NCI-H226 (cell line): ENCODE measurements at regions not wholly inside any gene's neighbourhood (a gene's known extent, or its start where the extent isn't known, plus 50 kb on each side); places are given as distances from the start of the nearest gene placed in this dataset.
A peak's percentile ranks its signal among the peaks of the same experiment; 100 is the strongest.
"Not testable (repeated sequence)": the region's sequence is repeated elsewhere in the genome, so short reads cannot be mapped to it uniquely, and the experiment has no call there.

Source experiments
- DNase-seq: peaks from one replicate; pipeline ENCODE4 v3.0.0-alpha.2; 2015

- no peak for DNase-seq
These were observed 145.5 kb downstream of the CYP26B1 start for GRCh38 chr2:72001937-72002690.

- no peak for DNase-seq
These were observed 147.6 kb downstream of the CYP26B1 start for GRCh38 chr2:72000110-72000509.

- DNase-seq: no peak
These were observed 148.1 kb downstream of the CYP26B1 start for GRCh38 chr2:71999580-71999979.

GRCh38 chr2:71997843-71998242 is 149.8 kb downstream of the CYP26B1 start:
- no peak for DNase-seq

GRCh38 chr2:71995067-71995665 is 152.5 kb downstream of the CYP26B1 start:
- peak; percentile 33 for DNase-seq

GRCh38 chr2:71992036-71992435 is 155.6 kb downstream of the CYP26B1 start:
- peak; percentile 66 for DNase-seq

GRCh38 chr2:71991397-71991796 is 156.3 kb downstream of the CYP26B1 start:
- DNase-seq: no peak

GRCh38 chr2:71990826-71991225 is 156.8 kb downstream of the CYP26B1 start:
- no peak for DNase-seq

- no peak for DNase-seq
These were observed 157.5 kb downstream of the CYP26B1 start for GRCh38 chr2:71990122-71990521.

- DNase-seq: no peak
These were observed 158.0 kb downstream of the CYP26B1 start for GRCh38 chr2:71989671-71990070.

- no peak for DNase-seq
These were observed 159.5 kb downstream of the CYP26B1 start for GRCh38 chr2:71988170-71988569.

- DNase-seq: no peak
These were observed 171.0 kb downstream of the CYP26B1 start for GRCh38 chr2:71976685-71977084.

- DNase-seq: peak; percentile 54
These were observed 172.8 kb downstream of the CYP26B1 start for GRCh38 chr2:71974846-71975245.

GRCh38 chr2:71971493-71971892 is 176.2 kb downstream of the CYP26B1 start:
- no peak for DNase-seq

GRCh38 chr2:71965530-71965929 is 182.1 kb downstream of the CYP26B1 start:
- no peak for DNase-seq

GRCh38 chr2:71962911-71963694 is 184.6 kb downstream of the CYP26B1 start:
- peak; percentile 60 for DNase-seq

- DNase-seq: no peak
These were observed 185.3 kb downstream of the CYP26B1 start for GRCh38 chr2:71962350-71962749.

GRCh38 chr2:71961289-71962027 is 186.2 kb downstream of the CYP26B1 start:
- DNase-seq: no peak

- DNase-seq: no peak
These were observed 188.2 kb downstream of the CYP26B1 start for GRCh38 chr2:71959494-71959893.

GRCh38 chr2:71958426-71958825 is 189.2 kb downstream of the CYP26B1 start:
- not testable (repeated sequence) for DNase-seq

- DNase-seq: peak; percentile 74
These were observed 195.0 kb downstream of the CYP26B1 start for GRCh38 chr2:71952572-71953188.

- DNase-seq: no peak
These were observed 195.8 kb downstream of the CYP26B1 start for GRCh38 chr2:71951718-71952404.
